Ascending aorta (tissue), 2 donors: ENCODE measurements at regions not wholly inside any gene's neighbourhood (a gene's known extent, or its start where the extent isn't known, plus 50 kb on each side); places are given as distances from the start of the nearest gene placed in this dataset.

Experiments used
- DNase-seq, 2 donors: peaks; one replicate each; pipeline ENCODE4 v3.0.0-alpha.2; 2019; ENCODE audit warnings: low spot score in 2 of 2
- H3K27ac ChIP-seq, 2 donors: fragments of 200-600 bp; sonication (generic); one replicate each; pipeline ENCODE4 v1.5.1; 2016 to 2017; ENCODE audit warnings: mild to moderate bottlenecking in 1 of 2
- H3K27me3 ChIP-seq: fragments of 200-600 bp; sonication (generic); one replicate; pipeline ENCODE4 v1.5.1; 2017
- H3K36me3 ChIP-seq, 2 donors: fragments of 200-600 bp; sonication (generic); one replicate each; pipeline ENCODE4 v1.5.1; 2016
- H3K4me1 ChIP-seq, 2 donors: fragments of 200-600 bp; sonication (generic); one replicate each; pipeline ENCODE4 v1.5.1; 2016 to 2017; ENCODE audit warnings: mild to moderate bottlenecking in 1 of 2
- H3K4me3 ChIP-seq, 2 donors: fragments of 200-600 bp; sonication (generic); one replicate each; pipeline ENCODE4 v1.5.1; 2016 to 2017; ENCODE audit warnings: mild to moderate bottlenecking in 1 of 2
- H3K9me3 ChIP-seq, 2 donors: fragments of 200-600 bp; sonication (generic); one replicate each; pipeline ENCODE4 v1.5.1; 2016
- intact Hi-C: fragments of 100-400 bp; cut with DNase I; formaldehyde crosslinking; loops from one replicate; pipeline ENCODE4 v1.15.1; 2023
- TF ChIP-seq, protein P1 (sequence below), 3 experiments: fragments of 200-600 bp in 2 of 3; fragments of 450-650 bp in 1 of 3; sonication (generic) in 2 of 3; IDR thresholded peaks; one replicate each; pipeline ENCODE4 v1.5.1; 2016 to 2019; ENCODE audit warnings: antibody characterized with exemption in 3 of 3, mild to moderate bottlenecking in 1 of 3, moderate library complexity in 1 of 3

DNA sequence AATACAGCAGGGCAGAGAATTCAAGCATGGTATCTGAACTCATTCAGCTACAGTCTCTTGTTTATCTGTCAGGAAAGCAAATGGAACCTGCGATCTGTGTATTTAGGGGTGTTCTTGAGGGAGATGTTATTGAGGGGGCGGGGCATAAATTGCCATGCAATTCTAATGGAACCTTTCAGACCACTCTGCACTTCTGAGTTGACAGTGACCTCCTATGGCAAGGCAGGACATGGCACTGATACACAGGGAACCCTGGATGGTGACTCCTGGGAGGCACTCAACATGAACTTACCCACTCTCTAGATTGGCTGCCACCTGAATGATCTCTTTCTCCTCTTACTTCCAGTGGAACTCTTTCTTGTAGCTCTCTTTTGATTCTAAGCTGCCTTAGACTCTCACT is 787.3 kb downstream of the VRK1 start:
- no peak for DNase-seq

DNA sequence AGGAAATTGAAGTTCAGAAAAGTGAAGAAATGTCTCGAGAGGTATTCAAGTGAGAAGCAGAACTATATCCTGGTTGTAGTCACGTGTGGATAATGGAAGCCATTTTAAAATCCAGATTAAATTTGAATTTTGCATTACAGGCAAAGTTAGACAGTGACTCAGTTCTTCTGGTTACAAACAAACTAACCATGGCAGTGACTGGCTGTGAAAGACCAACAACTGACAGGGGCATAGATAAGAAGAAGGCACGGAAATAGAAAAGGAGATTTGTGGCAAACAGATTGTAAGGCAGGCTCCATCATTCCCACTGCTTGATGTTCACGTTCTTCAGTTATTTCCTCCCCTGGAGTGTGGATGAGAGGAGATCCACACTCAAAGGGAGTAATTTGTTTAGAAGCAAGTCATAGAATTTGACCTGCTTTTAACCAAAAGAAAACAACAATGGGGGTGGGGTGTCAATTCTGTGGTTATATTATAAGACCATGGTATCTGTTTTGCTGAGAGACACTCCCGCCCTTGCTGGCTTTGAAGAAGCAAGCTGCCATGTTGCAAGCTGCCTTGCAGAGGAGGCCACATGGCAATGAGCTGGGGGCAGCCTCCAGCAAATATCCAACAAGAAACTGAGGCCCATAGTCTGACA is 795.3 kb downstream of the VRK1 start:
- Histone ChIP-seq H3K4me3 (no peak overlapping the region), H3K9me3 (no peaks in the 10 kb centered on the region), H3K4me1 (no peaks in the 10 kb centered on the region), H3K36me3 (no peaks in the 10 kb centered on the region), H3K27me3 (no peaks in the 10 kb centered on the region), H3K27ac (no peak overlapping the region)
- DNase-seq: no peak
- intact Hi-C loops: no loop called here
- TF ChIP-seq, protein P1, sequence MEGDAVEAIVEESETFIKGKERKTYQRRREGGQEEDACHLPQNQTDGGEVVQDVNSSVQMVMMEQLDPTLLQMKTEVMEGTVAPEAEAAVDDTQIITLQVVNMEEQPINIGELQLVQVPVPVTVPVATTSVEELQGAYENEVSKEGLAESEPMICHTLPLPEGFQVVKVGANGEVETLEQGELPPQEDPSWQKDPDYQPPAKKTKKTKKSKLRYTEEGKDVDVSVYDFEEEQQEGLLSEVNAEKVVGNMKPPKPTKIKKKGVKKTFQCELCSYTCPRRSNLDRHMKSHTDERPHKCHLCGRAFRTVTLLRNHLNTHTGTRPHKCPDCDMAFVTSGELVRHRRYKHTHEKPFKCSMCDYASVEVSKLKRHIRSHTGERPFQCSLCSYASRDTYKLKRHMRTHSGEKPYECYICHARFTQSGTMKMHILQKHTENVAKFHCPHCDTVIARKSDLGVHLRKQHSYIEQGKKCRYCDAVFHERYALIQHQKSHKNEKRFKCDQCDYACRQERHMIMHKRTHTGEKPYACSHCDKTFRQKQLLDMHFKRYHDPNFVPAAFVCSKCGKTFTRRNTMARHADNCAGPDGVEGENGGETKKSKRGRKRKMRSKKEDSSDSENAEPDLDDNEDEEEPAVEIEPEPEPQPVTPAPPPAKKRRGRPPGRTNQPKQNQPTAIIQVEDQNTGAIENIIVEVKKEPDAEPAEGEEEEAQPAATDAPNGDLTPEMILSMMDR (IDR thresholded peaks at IDR 0.05): no peak

More for the DNA sequence above, 787.3 kb downstream of the VRK1 start:
- Histone ChIP-seq H3K36me3 (no peaks in the 10 kb centered on the region), H3K4me1 (no peaks in the 10 kb centered on the region), H3K4me3 (no peak overlapping the region), H3K27me3 (no peaks in the 10 kb centered on the region), H3K9me3 (no peaks in the 10 kb centered on the region), H3K27ac (no peak overlapping the region)
- TF ChIP-seq, protein P1 (IDR thresholded peaks at IDR 0.05): no peak
- intact Hi-C loops: no loop called here

DNA sequence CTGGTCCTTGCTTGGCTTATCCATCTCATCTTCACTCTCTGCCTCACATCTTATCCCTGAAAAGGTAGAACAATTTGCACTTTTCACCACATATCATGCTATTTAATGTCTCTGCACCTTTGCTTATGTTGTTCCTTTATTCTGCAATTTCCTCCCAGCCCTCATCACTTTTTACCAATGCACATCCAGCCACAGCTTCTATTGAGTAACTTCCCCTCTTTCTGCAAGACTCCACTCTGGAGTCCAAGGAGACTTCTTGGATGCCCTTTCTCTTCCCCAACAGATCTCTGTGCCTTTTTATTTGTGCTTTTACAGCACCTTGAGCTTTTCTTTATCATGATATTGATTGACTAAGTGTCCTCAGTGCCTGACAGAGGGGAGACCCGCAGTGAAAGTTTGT is 797.1 kb downstream of the VRK1 start:
- Histone ChIP-seq H3K27me3 (no peaks in the 10 kb centered on the region), H3K36me3 (no peaks in the 10 kb centered on the region), H3K9me3 (no peaks in the 10 kb centered on the region), H3K27ac (no peak overlapping the region), H3K4me3 (no peak overlapping the region), H3K4me1 (no peaks in the 10 kb centered on the region)
- TF ChIP-seq, protein P1 (IDR thresholded peaks at IDR 0.05): no peak
- DNase-seq: no peak
- intact Hi-C loops: no loop called here

DNA sequence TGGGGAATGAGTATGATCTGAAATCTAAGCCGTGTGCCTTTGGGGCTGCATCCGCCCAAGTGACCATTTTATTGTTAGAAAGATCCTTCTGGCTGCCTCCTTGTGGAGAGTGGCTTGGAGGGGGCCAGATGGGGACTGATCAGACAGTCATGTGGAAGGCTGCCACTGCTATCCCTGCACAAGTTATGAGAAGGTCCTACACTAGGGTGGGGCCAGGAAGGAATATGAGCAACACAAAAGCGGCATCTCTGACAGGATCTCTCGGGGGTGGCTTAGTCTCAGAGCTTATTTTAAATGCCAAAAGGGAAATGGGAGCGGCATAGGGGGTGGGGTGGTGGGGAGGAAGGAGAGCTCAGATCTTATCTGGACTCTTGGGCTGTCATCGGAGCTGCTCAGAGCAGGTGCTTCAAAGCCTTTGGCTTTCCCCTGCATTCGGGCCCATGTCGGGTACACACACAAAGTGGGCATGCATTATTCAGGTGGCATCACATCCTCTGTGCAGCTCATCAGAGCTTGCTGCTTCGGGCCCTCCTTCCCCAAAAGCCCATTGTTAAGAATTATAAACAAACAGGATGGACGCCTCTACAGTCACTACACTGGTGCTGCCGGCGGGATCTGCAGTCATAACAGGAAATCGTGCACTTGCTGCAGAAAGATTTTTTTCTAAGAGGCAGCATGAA is 805.4 kb downstream of the VRK1 start:
- Histone ChIP-seq H3K27ac (no peak overlapping the region), H3K9me3 (no peaks in the 10 kb centered on the region), H3K27me3 (no peaks in the 10 kb centered on the region), H3K4me3 (no peak overlapping the region), H3K4me1 (no peaks in the 10 kb centered on the region), H3K36me3 (no peaks in the 10 kb centered on the region)
- intact Hi-C loops: no loop called here
- TF ChIP-seq, protein P1 (IDR thresholded peaks at IDR 0.05): no peak
- DNase-seq: no peak

DNA sequence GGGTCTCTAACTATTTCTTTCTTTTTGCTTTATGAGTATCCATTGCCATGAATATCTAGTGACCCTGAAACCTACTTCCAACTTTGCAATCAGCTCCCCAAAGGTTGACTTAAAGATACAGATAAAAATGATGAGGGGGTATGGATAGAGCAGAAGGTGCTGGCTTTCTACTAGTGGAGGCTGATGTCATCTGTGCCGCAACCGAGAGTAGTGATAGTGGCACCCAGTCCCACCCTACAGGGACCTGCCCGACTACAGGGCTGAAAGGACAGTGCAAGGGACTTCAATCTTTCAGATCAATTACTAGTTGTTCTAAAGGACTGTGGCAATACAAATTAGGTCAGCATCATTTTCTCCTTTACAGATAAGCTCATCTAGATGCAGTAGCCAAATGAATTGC is 806.0 kb downstream of the VRK1 start:
- TF ChIP-seq, protein P1 (IDR thresholded peaks at IDR 0.05): no peak
- no peaks in the 10 kb centered on the region for H3K9me3 ChIP-seq
- H3K36me3 ChIP-seq: no peaks in the 10 kb centered on the region
- H3K4me1 ChIP-seq: no peaks in the 10 kb centered on the region
- DNase-seq: no peak
- no peak overlapping the region for H3K4me3 ChIP-seq
- H3K27ac ChIP-seq: no peak overlapping the region
- no peaks in the 10 kb centered on the region for H3K27me3 ChIP-seq
- intact Hi-C loops: no loop called here
